ENCODE measurements at regions not wholly inside any gene's neighbourhood (a gene's known extent, or its start where the extent isn't known, plus 50 kb on each side); places are given as distances from the start of the nearest gene placed in this dataset.

DNA sequence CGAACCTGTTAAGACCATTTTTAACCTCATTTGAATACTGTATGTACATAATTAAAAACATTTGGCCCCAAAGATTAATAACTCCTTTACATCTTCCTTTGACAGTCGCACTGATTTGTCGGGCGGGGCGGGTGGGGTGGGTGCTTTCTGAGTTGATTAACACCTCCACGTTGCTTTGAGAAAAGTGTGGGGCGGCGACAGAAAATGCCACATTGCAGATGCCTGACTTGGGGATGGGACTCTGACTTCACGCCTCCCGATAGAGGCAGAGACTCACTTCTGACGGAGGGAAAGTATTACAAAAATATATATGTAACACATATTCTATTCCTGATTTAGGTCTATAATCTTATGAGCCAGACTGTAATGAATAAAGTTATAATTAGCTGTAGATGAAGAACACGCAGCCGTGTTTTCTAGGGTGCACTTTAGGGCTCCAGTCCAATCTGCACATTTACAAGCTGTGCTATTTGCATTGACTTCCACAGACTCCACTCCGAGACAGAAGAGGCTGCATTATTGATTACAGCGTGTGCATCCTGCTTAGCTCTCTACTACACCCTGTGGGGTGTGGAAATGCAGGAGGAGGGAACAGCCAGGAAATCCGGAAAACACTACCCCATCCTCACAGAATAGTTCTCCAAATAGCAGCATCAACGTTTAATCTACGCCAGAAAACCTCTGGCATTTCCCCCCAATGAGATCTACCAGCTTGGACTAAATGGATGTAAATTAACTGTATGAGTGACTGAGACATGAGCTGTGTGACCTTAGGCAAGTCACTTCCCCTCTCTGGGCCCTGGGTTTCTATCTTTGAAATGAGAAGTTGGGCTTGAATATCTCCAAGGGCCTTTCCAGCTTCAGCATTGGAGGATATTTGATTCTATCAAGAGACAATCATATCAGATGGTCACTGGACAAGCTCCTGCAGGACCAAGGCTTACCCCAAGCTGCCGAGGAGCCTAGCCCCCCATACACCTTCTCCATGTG is 308.0 kb downstream of the RRAGC start:
- no peaks in the 10 kb centered on the region for H3K36me3 ChIP-seq (ENCODE audit: insufficient read depth, low read length)
- no peak overlapping the region for H3K27ac ChIP-seq (ENCODE audit: low read depth, low read length)
- H3K4me3 ChIP-seq (ENCODE audit: low read depth, low read length) = no peak overlapping the region
- H3K79me2 ChIP-seq (ENCODE audit: control insufficient read depth, insufficient read depth, low read length, unreplicated experiment) = no peaks in the 10 kb centered on the region
- H3K27me3 ChIP-seq (ENCODE audit: insufficient read depth, low read length) = peaks cover 6% of the 10 kb centered on the region; the same call in 1 of the 2 replicates
- no peaks in the 10 kb centered on the region for H3K4me1 ChIP-seq (ENCODE audit: control insufficient read depth, insufficient read depth, low read length, unreplicated experiment)
- no peak overlapping the region for H2AFZ ChIP-seq (ENCODE audit: low read length, unreplicated experiment)

DNA sequence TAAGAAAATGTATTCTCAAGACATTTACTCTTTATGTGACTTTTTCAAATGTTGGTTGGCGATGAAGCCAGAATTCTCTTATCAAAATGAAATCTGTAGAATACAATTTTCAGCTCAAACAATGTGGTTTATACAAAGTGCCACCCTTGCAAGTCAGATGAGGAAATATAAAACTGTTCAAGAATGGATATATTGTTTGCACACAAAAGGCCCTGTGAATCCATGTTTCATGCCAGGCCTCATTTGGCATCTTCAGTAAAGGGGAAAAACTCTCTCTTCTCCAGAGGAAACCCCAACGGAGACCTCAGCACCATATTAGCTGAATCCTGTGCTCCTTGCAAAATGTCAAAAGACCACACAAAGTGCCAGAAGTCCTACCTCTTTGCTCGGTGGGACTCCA is 310.4 kb downstream of the RRAGC start:
- no peak overlapping the region for H3K27ac ChIP-seq (ENCODE audit: low read depth, low read length)
- H3K79me2 ChIP-seq (ENCODE audit: control insufficient read depth, insufficient read depth, low read length, unreplicated experiment) = no peaks in the 10 kb centered on the region
- no peaks in the 10 kb centered on the region for H3K4me1 ChIP-seq (ENCODE audit: control insufficient read depth, insufficient read depth, low read length, unreplicated experiment)
- H3K4me3 ChIP-seq (ENCODE audit: low read depth, low read length) = no peak overlapping the region
- H3K27me3 ChIP-seq (ENCODE audit: insufficient read depth, low read length) = peaks cover 6% of the 10 kb centered on the region; the same call in 1 of the 2 replicates
- no peaks in the 10 kb centered on the region for H3K36me3 ChIP-seq (ENCODE audit: insufficient read depth, low read length)
- H2AFZ ChIP-seq (ENCODE audit: low read length, unreplicated experiment) = no peak overlapping the region

DNA sequence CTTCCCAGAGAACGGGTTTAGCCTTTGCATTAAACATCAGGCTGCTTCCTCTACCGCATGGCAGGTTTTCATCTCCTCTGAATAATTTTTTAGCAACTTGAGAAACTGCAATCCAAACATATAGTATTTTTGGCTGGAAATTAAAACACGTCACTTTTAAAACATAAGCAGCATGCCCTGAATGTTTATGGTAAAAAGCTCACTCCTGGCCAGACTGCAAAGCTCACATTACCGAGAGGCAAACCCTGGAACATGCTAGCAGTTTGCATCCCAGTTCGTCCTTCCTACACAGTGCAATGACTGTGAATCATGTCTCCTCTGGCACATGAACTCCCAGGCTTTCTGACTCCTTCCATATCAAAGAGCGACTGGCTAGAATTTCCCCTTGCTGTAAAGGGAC is 312.3 kb downstream of the RRAGC start:
- Histone ChIP-seq H3K27ac (ENCODE audit: low read depth, low read length) (no peak overlapping the region), H3K4me1 (ENCODE audit: control insufficient read depth, insufficient read depth, low read length, unreplicated experiment) (no peaks in the 10 kb centered on the region), H3K4me3 (ENCODE audit: low read depth, low read length) (no peak overlapping the region), H3K79me2 (ENCODE audit: control insufficient read depth, insufficient read depth, low read length, unreplicated experiment) (no peaks in the 10 kb centered on the region), H2AFZ (ENCODE audit: low read length, unreplicated experiment) (no peak overlapping the region), H3K27me3 (ENCODE audit: insufficient read depth, low read length) (peaks cover 6% of the 10 kb centered on the region; the same call in 1 of the 2 replicates), H3K36me3 (ENCODE audit: insufficient read depth, low read length) (no peaks in the 10 kb centered on the region)

DNA sequence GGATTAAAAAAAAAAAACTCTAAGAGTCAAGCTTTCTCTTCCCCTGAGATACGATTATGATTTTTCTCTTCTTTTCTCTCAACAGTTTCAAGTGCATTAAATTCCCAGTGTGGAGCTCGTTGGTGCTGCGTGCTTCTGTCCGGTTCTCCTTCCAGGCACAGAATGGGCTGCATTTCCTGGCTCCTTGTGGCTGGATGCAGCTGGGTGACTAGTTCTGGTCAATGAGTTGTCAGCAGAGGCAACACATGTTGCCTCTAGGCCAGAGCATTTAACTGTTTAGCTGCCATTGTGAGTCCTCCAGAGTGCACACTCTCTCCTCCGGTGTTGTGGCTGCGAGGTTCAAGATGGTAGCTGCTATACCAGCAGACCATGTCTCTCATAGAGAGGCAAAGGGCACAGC is 312.9 kb downstream of the RRAGC start:
- Histone ChIP-seq H3K27ac (ENCODE audit: low read depth, low read length) (no peak overlapping the region), H3K79me2 (ENCODE audit: control insufficient read depth, insufficient read depth, low read length, unreplicated experiment) (no peaks in the 10 kb centered on the region), H3K4me3 (ENCODE audit: low read depth, low read length) (no peak overlapping the region), H2AFZ (ENCODE audit: low read length, unreplicated experiment) (no peak overlapping the region), H3K36me3 (ENCODE audit: insufficient read depth, low read length) (no peaks in the 10 kb centered on the region), H3K4me1 (ENCODE audit: control insufficient read depth, insufficient read depth, low read length, unreplicated experiment) (no peaks in the 10 kb centered on the region), H3K27me3 (ENCODE audit: insufficient read depth, low read length) (peaks cover 6% of the 10 kb centered on the region; the same call in 1 of the 2 replicates)

DNA sequence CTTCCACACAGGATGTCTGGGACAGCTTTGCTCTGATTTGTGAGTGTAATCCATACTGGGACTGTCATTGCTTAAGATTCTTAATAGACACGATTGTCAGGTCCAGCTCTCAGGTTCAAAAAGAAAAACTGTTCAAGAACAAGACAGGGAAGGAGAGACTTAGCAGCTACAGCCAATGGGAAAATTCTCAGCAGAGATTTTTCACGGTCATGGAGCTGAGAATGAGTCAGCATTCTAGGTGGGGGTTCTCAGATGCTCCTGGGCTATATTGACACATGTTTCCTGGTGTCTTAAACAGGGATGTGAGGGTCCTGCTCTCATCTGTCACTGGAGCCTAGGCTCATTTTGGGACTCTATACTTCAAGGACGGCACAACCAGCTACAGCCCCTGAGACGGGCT is 318.3 kb downstream of the RRAGC start:
- no peaks in the 10 kb centered on the region for H3K36me3 ChIP-seq (ENCODE audit: insufficient read depth, low read length)
- no peak overlapping the region for H2AFZ ChIP-seq (ENCODE audit: low read length, unreplicated experiment)
- H3K79me2 ChIP-seq (ENCODE audit: control insufficient read depth, insufficient read depth, low read length, unreplicated experiment) = no peaks in the 10 kb centered on the region
- H3K27me3 ChIP-seq (ENCODE audit: insufficient read depth, low read length) = no peaks in the 10 kb centered on the region
- no peak overlapping the region for H3K27ac ChIP-seq (ENCODE audit: low read depth, low read length)
- H3K4me3 ChIP-seq (ENCODE audit: low read depth, low read length) = no peak overlapping the region
- no peaks in the 10 kb centered on the region for H3K4me1 ChIP-seq (ENCODE audit: control insufficient read depth, insufficient read depth, low read length, unreplicated experiment)

DNA sequence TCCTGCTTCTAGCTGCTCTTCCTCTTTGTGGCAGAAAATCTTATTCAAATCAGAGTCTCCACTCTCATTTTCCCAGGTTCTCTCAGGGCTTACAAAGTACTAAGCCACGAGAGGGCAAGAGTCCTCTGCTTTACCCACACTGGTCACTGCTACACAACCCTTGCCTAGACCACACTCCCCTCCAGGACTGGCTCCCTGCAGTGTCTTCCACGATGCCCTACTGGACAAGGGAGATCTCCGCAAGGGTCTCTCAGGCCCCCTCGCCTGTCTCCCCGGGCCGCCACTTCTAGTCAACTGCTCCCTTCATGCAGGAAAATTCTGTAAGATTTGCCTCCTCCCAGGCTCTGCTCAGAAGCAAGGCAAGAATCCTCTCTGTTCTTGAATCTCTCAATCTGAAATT is 319.6 kb downstream of the RRAGC start:
- Histone ChIP-seq H3K4me3 (ENCODE audit: low read depth, low read length) (no peak overlapping the region), H3K36me3 (ENCODE audit: insufficient read depth, low read length) (no peaks in the 10 kb centered on the region), H3K27ac (ENCODE audit: low read depth, low read length) (no peak overlapping the region), H3K4me1 (ENCODE audit: control insufficient read depth, insufficient read depth, low read length, unreplicated experiment) (no peaks in the 10 kb centered on the region), H2AFZ (ENCODE audit: low read length, unreplicated experiment) (no peak overlapping the region), H3K79me2 (ENCODE audit: control insufficient read depth, insufficient read depth, low read length, unreplicated experiment) (no peaks in the 10 kb centered on the region), H3K27me3 (ENCODE audit: insufficient read depth, low read length) (peaks cover 6% of the 10 kb centered on the region; the same call in 1 of the 2 replicates)

DNA sequence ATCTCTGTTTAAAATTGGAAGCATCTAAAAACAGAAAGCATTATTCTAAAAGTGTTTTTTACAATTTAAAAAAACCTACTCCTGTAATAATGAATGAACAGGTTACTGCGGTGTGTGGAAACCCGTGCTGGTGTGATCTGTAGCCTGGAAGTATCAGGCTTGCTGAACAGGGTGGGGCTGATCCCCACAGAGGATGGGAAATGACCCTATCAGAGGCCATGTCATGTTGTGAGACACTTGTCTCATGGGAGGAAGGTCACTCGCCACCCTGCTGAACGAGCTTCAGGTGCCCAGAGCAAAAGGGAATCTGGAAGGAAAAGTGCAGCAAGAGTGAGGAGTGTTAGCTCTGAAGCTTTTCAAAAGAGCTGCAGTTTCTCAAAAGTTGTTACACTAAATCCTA is 320.7 kb downstream of the RRAGC start:
- Histone ChIP-seq H3K36me3 (ENCODE audit: insufficient read depth, low read length) (no peaks in the 10 kb centered on the region), H3K4me3 (ENCODE audit: low read depth, low read length) (no peak overlapping the region), H3K27ac (ENCODE audit: low read depth, low read length) (no peak overlapping the region), H3K79me2 (ENCODE audit: control insufficient read depth, insufficient read depth, low read length, unreplicated experiment) (no peaks in the 10 kb centered on the region), H3K27me3 (ENCODE audit: insufficient read depth, low read length) (peaks cover 9% of the 10 kb centered on the region; the same call in 1 of the 2 replicates), H2AFZ (ENCODE audit: low read length, unreplicated experiment) (no peak overlapping the region), H3K4me1 (ENCODE audit: control insufficient read depth, insufficient read depth, low read length, unreplicated experiment) (no peaks in the 10 kb centered on the region)

DNA sequence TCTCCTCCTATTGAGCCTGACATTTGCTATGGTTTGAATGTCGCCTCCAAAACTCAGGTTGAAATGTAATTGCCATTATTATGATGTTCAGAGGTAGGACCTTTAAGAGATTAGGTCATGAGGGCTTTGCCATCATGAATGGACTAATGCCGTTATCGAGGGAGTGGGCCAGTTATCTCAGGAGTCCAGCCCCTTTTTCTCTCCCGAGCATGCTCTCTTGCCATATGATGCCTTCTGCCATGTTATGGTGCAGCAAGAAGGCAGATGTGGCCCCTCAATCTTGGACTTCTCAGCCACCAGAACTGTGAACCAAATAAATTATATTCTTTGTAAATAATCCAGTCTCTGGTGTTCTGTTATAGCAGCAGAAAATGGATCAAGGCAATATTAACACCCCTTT is 323.5 kb downstream of the RRAGC start:
- H3K36me3 ChIP-seq (ENCODE audit: insufficient read depth, low read length) = no peaks in the 10 kb centered on the region
- H3K4me3 ChIP-seq (ENCODE audit: low read depth, low read length) = no peak overlapping the region
- H3K4me1 ChIP-seq (ENCODE audit: control insufficient read depth, insufficient read depth, low read length, unreplicated experiment) = no peaks in the 10 kb centered on the region
- no peak overlapping the region for H2AFZ ChIP-seq (ENCODE audit: low read length, unreplicated experiment)
- H3K27ac ChIP-seq (ENCODE audit: low read depth, low read length) = no peak overlapping the region
- H3K27me3 ChIP-seq (ENCODE audit: insufficient read depth, low read length) = peaks cover 9% of the 10 kb centered on the region; the same call in 1 of the 2 replicates
- no peaks in the 10 kb centered on the region for H3K79me2 ChIP-seq (ENCODE audit: control insufficient read depth, insufficient read depth, low read length, unreplicated experiment)

DNA sequence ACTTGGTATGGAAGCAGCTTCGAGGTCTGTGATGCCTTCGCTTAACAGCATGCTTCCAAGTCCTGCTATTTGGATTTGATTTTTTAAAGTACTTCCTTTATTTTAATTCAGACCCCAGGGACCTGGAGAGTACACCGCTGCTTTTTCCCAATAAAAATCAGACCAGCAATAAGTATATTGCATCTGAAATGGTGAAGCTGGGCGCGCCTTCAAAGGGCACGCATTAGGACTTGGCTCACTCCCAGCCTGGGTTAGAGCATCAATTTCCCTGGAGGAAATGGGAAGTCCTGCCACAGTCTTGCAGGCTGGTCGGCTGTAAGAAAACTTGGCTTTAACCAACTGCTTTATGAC is 325.1 kb downstream of the RRAGC start:
- no peak overlapping the region for H3K27ac ChIP-seq (ENCODE audit: low read depth, low read length)
- H3K4me3 ChIP-seq (ENCODE audit: low read depth, low read length) = no peak overlapping the region
- H3K4me1 ChIP-seq (ENCODE audit: control insufficient read depth, insufficient read depth, low read length, unreplicated experiment) = no peaks in the 10 kb centered on the region
- no peak overlapping the region for H2AFZ ChIP-seq (ENCODE audit: low read length, unreplicated experiment)
- H3K79me2 ChIP-seq (ENCODE audit: control insufficient read depth, insufficient read depth, low read length, unreplicated experiment) = no peaks in the 10 kb centered on the region
- peaks cover 9% of the 10 kb centered on the region; the same call in 1 of the 2 replicates for H3K27me3 ChIP-seq (ENCODE audit: insufficient read depth, low read length)
- H3K36me3 ChIP-seq (ENCODE audit: insufficient read depth, low read length) = no peaks in the 10 kb centered on the region

DNA sequence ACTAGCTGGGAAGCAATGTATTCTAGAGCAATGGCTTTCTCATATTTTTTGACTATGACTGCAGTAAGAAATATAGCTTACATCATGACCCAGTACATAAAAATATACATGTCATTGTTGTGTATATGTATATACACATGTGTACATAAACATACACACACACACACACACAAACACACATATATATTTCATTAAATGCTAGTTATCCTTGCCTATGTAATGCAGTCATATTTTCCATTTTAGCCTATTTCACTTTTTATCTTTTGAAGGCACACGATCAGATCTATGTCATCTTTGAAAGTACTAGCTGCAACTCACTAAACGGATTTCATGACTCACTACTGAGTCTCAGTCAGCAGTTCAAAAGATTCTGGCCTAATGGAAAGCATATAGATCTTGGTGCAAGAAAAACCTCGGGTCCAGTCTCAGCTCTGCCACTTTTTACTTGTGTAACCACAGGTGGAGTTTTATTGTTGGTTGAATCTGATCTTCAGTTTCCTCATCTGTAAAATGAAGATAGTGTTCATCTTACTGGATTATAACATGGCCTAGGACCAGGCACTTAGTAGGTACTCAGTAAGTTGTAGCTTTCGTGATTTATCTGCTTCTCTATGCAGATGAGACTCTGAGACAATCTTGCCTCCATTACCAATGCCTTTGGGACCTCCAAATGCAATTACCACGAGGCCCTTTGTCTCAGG is 325.6 kb downstream of the RRAGC start:
- Histone ChIP-seq H3K27me3 (ENCODE audit: insufficient read depth, low read length) (peaks cover 9% of the 10 kb centered on the region; the same call in 1 of the 2 replicates), H3K4me1 (ENCODE audit: control insufficient read depth, insufficient read depth, low read length, unreplicated experiment) (no peaks in the 10 kb centered on the region), H3K79me2 (ENCODE audit: control insufficient read depth, insufficient read depth, low read length, unreplicated experiment) (no peaks in the 10 kb centered on the region), H3K4me3 (ENCODE audit: low read depth, low read length) (no peak overlapping the region), H2AFZ (ENCODE audit: low read length, unreplicated experiment) (no peak overlapping the region), H3K27ac (ENCODE audit: low read depth, low read length) (no peak overlapping the region), H3K36me3 (ENCODE audit: insufficient read depth, low read length) (no peaks in the 10 kb centered on the region)
